GM21825 (cell line): ENCODE measurements at regions not wholly inside any gene's neighbourhood (a gene's known extent, or its start where the extent isn't known, plus 50 kb on each side); places are given as distances from the start of the nearest gene placed in this dataset.
"Not testable (repeated sequence)": the region's sequence is repeated elsewhere in the genome, so short reads cannot be mapped to it uniquely, and the experiment has no call there.

Experiments
- ATAC-seq: cut with Tn5 transposase; IDR thresholded peaks from one replicate; pipeline ENCODE4 v1.9.1; 2021; ENCODE audit warnings: mild to moderate bottlenecking, moderate library complexity; ENCODE audit not compliant: unreplicated experiment

DNA sequence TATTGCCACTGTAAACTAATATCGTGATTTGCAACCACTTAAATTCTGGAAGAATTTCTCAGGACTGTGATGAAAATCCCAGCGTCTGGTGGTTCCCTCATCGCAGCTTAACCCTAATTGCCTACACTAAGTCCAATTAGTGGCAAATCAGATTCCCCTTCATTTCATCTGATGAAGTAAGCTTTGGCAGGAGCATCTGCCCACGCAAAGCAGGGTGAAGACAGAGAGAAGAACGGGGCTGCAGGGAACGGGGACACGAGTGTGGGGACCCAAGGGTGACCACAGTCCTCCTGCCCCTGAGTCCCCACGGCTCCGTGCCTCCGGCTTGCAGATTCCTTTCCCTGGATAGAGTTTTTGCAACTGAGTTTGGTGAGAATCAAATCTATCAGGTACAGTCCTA is 159.5 kb downstream of the LY86 start:
- no peak for ATAC-seq

GRCh38 chr6:6749702-6750491 is 161.4 kb downstream of the LY86 start:
- ATAC-seq = no peak

- no peak for ATAC-seq
Observed at GRCh38 chr6:6750594-6751265, 162.2 kb downstream of the LY86 start.

GRCh38 chr6:6751266-6751596 is 162.7 kb downstream of the LY86 start:
- no peak for ATAC-seq

DNA sequence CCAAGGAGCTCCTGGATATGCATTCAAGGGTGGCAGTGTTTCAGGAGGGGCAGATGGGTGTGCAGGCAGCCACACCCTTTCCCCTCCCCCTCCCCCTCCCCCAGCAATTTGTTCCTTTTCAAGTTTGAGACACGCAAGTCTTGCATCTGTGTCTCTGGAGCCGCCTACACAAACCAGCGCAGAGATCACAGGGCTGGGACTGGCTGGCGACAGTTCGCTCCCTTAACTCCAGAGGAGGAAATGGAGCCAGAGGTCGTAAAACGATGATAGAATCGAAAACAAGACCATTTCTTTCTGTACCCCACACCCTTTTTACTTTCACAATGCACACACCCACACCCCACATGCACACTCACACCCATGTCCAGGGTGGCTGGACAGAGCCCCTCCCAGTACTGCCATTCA is 163.1 kb downstream of the LY86 start:
- ATAC-seq = no peak

DNA sequence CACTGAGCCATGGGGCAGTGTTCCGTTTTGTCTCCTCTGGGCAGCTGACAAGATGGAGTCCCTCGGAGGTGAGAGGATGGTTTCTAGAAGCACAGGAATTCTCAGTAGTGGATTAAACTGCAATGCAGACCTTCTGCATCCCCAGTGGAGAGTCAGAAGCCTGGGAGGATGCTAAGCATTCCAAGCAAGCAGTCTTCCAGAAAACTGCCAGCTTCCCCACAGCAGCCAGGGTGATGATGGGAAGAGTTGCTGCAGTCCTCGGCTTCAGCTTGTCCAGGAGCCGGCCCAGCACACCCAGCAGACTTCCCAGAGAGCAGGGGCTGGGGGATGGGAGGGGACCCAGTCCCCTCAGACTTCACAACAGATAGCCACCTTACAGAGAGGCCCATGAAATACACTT is 163.6 kb downstream of the LY86 start:
- ATAC-seq = no peak

- ATAC-seq = no peak
Observed at GRCh38 chr6:6753301-6753700, 164.8 kb downstream of the LY86 start.

DNA sequence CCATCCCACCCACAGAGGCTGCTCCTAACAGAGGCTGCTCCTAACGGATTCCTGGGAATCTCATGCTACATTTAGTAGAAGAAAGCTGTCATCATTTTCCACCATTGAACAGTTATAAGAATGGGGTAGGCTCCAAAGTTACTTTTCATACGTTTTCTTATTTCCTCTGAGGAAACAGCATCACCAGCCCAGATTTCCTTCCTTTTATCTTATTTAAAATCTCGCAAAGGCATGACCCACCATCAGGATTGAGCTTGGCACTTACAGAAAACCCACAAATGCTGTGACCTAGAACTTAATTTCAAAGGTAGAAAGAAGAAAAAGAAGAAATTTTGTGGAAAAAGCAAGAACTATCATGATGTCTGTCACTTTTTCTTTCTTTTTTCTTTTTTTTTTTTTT is 168.0 kb downstream of the LY86 start:
- no peak for ATAC-seq

DNA sequence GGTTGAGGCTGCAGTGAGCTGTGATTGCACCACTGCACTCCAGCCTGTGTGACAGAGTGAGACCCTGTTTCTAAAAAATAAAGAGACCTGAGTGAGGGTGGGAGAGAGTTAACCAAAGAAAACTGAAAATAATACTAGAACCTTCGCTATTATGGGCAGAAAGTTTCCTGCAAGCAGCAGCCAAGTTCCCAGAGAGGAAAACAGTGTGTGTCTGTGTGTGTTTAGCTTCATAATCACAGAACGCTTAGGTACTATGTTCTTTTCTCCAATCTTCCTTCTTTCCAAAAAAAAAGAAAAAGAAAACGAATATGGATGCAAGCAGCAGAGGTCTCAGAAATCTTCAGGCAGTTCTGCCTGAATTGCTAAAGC is 170.0 kb downstream of the LY86 start:
- no peak for ATAC-seq

GRCh38 chr6:6758915-6759654 is 170.6 kb downstream of the LY86 start:
- peak; percentile 84 for ATAC-seq

DNA sequence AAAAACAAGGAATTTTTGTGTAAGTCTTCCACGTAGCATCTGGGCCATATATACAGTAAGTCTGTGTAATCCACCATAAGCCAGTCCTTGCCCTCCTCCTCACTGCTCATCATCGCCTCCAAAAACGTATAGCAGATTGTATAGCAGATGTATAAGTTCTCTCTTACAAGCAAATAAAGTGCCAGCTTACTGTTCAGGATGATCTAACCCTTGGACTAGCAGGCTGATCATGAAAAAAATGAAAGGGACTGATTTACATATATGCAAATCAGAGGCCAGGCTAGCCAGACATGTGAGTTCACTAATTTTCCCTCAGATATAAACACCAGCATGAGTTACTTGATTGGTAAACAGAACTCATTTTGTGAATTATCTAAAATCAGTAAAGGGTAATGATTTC is 171.5 kb downstream of the LY86 start:
- no peak for ATAC-seq

- not testable (repeated sequence) for ATAC-seq
Observed at GRCh38 chr6:6762566-6762965, 174.0 kb downstream of the LY86 start.

DNA sequence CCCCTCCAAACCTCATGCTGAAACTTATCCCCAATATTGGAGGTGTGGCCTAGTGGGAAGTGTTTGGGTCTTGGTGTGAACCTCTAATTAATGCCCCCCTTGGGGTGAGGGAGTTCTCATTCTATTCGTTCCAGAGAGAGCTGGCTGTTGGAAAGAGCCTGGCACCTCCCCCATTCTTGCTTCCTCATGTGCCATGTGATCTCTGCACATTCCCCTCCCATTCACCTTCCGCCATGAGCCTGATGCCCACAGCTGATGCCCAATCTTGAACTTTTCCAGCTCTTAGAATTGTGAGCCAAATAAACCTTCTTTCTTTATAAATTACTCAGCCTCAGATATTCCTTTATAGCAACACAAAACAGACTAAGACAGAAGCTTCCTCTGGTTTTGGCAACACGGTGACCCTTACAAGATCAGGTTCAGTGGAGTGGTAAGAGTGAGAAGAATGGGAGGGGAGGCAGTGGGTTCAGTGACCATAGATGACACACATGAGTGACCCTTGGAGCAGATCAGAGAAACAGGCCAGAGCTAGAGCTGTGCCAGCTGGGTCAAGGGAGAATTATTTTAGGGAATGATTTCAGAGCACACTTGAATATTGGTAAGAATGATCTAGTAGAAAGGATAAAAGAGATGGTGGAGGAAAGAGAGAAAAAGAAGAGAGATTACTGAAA is 176.4 kb downstream of the LY86 start:
- no peak for ATAC-seq

GRCh38 chr6:6766230-6766905 is 177.8 kb downstream of the LY86 start:
- ATAC-seq = no peak

DNA sequence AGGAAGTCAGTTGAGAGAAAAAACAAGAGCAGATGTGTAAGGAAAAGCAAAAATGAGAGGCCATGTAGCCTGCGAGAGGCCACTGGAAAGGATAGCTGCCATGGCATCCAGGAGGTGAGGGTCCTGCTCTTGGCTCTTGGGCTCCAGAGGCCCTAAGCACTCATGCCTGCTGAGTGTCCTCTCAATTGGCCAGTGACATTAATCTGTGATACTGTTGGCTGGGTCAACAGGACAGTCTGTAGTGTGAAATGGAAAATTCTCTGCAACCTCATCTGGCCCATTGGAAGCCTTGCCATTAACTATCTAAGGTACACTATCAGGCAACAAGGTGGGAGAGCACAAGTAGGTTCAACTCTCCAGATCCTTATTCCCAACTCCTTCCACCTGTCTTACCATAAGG is 180.9 kb downstream of the LY86 start:
- ATAC-seq = no peak

DNA sequence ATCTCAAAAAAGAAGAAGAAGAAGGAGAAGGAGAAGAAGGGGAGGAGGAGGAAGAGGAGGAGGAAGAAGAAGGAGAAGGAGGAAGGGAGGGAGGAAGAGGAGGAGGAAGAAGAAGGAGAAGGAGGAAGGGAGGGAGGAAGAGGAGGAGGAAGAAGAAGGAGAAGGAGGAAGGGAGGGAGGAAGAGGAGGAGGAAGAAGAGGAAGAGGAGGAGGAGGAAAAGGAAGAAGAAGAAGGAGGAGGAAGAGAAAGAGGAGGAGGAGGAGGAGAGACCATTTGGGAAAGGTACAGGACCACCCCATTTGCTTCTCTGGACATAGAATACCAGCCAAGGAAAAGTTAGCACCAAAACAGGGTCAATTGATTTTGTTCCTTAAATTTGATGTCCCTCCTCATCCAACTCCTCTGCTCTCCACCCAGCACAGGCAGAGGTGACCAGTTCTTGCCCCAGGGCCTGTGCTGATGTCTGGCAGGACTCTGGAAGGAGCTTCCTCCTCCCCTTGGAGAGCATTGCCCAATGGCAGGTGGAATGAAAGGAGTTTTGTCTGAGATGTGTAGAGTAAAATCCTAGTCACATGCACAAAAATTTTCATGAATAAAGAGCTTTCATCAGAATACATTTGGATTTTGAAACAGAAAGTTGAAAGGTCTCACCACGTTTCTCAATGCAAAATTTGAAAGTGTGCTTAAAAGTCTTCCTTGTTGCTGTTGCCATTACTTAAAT is 182.9 kb downstream of the LY86 start:
- ATAC-seq = no peak

DNA sequence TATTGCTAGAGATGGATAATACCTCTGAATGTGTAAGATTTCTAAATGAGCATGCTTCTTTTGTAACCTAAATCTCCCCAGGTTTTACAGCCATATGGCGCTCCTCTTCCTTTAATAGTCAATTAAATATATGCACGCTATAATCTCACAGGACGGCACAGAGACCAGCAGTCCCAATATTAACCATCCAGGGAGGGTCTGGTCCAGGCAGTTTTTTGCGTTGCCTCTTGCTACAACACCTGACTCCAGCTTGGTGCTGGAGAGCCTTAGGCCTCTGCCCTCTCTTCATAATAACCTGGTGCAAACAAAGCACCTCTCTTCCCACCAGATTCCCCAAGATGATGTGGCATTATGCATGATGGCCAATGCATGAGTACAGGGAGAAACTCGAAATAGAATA is 183.4 kb downstream of the LY86 start:
- no peak for ATAC-seq

- ATAC-seq = no peak
Observed at GRCh38 chr6:6772751-6773150, 184.2 kb downstream of the LY86 start.

DNA sequence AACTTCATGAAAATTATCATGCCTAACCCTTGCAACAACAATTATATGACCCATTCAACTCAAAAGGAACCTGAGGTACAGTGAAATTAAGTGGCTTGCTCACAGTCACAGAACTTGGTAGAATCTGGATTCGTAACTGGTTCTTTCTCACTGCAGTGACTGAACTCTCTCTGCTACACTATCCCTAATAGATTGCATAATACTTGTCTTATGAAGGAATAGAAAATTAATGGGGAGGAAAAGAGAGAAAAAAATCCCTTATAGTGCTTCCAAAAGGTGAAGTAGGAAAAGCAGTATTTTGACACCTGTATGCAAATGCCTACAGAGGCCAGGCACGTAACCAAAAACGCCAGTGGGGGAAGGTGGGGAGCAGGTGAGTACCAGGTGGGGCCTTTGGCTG is 186.6 kb downstream of the LY86 start:
- no peak for ATAC-seq

GRCh38 chr6:6780231-6780630 is 191.7 kb downstream of the LY86 start:
- no peak for ATAC-seq
